ENCODE measurements at regions not wholly inside any gene's neighbourhood (a gene's known extent, or its start where the extent isn't known, plus 50 kb on each side); places are given as distances from the start of the nearest gene placed in this dataset.

DNA sequence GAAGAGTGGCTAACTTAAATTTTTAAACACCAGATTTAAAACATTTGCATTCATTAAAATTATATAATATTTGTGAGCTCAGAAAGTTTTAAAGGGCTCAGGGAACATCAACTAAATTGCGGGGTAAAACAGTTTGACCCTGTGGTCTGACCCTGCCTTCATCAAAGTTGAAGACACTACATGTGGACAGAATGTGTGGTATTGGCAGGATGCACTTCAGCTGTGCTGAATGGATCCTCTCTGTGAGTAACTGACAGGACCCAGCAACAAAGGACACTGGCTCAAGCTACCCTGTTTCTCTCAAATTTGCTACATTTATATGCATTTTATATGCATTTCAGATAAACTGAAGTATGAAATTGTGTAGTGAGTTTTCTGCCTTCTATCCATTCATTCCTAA, 288.5 kb downstream of the ZNF608 start:
- DNase-seq = no peak

DNA sequence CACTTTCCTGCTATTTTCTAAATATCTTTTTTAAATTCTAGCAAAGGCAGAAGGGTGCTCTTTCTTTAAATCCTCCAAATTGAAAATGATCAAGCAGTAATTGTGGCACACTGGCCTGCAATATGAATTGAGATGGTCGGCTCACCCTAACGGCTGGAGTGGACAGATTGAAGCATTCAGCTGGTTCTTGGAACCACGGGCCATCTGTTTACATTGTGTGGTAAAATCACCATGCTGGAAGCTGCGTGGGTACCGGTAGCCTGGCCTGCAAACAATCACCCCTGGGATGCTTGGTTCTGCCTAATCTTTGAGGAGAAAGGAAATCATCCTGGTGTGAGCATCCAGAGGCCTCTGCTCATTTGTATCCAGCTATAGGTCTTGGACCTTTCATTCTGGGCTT, 289.3 kb downstream of the ZNF608 start:
- no peak for DNase-seq

DNA sequence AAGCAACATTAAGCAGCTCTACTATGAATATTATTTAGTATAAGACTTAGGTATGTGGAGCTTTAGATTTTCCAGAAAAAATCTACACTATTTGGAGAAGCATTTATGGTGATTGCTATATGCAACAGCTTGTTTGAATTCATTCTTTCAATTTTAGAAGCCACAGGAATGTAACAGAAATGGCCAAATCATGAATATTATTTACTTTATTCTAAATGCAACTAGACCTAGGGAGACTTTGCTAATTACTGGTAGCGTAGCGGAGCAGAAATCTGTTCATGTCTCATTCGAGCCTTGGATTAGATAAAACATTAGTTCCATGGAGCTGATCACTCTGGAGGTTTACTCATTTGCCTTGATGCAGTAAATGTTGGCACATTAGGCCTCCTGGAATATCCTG, 290.2 kb downstream of the ZNF608 start:
- no peak for DNase-seq

DNA sequence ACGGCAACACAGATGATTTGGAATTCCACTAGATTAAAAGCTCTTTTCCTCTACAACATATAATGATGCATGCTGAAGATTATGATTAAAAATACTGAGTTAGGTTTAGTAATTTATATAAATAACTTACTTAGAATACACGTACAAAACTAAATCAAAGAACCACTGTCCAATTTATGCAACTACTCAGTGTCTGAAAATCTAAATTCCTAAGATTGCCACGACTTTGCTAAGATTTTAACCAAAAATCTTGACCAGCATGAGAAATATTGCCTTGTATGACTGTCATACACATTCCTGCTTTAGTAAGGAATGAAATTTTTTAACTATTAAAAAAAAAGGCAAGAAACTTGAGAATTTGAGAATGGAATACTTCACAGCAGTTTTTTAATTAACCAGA, 292.4 kb downstream of the ZNF608 start:
- DNase-seq = no peak

DNA sequence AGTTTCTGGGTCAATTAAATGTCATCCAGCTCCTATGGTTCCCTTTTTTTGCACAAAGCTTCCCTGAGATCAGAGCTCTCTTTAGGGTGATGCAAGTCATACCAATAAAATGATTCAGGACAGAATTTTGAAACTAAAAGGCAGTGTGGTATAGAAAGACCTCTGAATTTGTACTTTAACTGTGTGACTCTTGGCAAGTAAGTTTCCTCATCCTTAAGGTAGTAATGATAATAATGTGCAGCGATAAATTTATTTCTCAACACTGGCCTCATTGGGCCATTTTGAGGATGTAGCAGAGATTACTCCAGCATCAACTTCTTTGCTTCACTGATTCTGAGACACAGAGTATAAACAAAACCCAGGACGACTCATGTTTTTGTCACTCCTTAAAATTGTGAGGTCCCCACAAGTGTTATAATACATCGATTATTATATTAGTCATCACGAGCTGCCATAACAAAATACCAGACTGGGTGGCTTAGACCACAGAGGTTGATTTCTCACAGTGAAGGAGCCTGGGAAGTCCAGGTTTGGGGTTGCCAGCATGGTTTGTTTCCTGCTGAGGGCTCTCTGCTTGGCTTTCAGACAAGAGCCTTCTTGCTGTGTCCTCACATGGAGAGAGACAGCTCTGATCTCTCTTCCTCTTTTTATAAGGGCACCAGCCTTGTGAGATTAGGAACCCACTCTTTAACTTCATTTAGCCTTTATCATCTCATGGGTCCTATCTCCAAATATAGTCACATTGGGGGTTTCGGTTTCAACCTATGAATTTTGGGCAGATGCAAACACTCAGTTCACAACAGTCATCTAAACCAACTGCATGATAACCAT, 293.0 kb downstream of the ZNF608 start:
- no peak for DNase-seq

DNA sequence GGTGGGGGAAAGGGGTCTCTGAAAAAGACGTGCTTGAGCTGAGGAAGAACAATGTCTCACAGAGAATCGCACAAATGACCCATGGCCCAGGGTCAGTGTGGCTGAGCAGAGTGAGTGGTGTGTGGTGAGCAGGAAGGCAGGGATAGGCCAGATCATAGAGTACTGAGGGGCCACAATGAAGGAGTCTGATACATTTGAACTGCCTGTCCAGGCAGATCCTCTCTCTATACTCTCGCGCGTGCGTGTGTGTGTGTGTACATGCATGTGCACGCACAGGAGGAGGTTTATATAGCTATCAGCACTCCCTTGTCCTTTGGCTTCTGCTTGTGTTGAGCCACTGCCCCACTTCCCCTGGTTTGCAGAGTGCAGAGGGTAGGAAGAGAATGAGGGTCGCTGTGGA, 294.0 kb downstream of the ZNF608 start:
- DNase-seq = no peak

DNA sequence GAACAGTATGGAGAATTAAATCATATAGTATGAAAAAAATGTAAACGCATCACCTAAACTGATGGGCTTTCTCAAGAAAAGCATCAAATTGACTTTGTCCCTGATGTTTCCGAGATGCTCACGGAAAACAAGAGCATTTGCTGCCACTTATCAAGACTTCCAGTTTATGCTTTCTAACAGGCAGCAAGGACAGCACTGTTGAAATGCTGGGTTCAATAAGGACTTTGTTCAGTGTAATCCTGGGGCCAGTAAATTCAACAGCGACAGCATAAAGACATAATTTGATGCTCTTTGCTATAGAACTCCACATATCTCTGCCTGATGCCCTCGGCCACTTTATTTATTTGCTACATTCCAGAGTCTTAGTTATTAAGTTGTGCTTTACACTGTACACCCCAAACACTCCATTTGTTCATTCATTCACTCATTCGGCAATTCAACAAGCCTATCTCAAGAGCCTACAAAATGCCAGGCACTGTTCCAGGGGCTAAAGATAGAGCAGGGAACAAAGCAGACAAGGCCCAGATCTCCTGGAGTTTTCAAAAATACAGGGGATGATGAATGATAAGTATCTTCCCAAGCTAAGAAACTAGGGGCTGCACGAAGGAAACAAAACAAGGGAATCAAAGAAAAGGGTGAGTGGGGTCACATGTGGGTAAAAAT, 294.6 kb downstream of the ZNF608 start:
- no peak for DNase-seq

DNA sequence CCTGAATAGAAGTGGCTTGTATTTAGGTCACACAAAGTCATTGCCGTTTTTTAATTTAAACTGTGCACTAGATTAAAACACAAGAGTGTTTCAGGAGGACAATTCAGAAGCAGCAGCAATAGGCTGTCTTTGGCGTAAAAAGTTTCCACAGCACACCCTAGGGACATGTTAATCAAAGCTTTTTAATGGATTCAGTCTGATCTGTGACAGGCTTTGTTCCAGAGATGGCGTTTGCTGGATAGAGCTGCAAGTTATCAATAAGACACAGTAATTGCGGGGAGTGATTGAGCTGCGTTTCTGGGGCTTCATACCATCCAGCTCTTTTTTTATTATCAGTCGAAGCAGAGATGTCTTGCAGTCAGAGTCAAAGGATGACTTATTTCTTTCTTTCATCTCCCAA, 300.3 kb downstream of the ZNF608 start:
- no peak for DNase-seq

DNA sequence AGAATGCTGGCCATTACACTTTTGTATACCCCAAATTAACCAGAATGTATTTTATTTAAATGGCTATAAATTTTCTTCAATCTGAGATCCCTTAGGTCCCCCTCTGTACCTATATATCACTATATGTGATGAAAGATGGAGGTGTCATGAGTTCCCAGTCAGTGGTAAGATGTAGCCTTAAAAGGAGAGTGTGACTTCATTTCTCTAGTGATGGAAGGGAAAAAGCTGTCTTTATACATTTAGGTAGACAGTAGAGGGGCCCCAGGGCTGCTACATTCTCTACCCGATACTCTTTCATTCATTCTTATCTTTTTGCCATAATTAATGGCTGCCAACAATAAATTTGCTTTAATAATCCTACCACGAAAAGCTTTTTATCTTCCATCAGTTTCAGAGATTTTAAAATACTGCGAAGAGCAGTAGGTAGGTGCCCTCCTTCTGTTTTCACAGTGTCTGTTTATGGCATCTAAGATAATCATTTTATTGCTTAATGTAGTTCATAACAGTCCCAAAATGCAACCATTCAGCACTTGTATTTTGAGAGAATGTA, 301.3 kb downstream of the ZNF608 start:
- DNase-seq = no peak

DNA sequence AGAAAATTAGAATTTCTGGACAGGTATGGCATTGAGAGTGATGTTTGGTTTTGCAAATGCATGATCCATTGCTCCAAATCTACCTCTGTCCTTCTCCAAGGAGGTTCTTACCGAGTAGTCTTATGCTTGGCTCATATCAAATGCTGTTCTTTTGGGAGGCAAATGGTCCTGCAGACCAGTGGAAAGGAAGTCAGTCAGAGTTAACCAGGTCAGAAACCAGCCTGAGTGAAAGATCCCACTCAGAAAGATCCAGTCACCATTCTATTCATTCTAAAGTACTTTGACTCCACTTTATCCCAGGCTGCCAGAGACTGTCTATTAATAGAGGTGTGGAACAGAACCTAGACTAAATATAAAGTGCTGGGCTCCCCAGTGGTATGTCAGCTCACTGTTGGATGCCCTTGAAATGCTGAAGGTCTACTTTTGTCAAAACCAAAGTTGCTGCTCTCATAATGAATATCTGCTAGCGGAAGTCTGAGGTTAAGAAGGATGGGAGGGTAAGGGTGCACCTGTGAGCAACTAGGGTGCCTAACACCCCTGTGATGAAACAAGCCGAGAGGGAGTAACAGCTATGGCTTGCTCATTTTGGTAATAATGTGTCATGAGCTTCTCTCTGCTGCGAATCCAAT, 302.2 kb downstream of the ZNF608 start:
- DNase-seq = no peak

DNA sequence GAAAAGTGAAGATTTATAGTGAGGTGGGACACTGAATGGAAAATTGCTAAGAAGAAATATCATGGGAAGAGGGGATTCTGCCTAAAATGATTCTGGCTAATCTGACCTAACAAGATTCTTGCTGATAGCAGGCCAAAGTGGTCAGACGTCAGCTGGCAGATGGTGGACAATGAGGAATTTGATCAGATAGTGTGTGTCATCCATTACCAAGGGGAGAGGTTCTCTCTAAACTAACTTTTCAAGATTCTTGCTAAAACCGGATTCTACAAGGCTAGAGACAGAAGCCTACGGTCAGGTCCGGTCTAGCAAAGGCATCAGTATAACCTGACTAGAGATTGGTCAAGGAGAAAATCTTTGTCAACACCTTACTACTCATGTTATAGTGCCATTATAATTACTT, 306.0 kb downstream of the ZNF608 start:
- DNase-seq = no peak

DNA sequence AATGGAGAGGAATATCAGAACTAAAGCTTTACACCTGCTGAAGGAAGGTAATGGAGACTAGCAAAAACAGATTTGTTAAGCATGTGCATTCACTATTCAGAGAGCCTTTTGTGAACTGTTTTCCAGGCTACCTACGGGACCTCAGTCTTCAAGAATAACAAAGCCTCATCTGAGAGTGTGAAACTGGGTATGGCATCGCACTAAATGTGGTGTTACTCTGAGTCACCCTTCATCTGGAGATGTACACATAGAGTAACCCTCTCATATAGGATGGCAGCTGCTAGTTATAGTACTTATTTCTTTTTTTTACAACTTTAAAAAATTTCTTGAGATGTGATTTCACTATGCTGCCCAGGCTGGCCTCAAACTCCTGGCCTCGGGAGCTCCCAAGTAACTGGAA, 306.8 kb downstream of the ZNF608 start:
- DNase-seq = no peak

DNA sequence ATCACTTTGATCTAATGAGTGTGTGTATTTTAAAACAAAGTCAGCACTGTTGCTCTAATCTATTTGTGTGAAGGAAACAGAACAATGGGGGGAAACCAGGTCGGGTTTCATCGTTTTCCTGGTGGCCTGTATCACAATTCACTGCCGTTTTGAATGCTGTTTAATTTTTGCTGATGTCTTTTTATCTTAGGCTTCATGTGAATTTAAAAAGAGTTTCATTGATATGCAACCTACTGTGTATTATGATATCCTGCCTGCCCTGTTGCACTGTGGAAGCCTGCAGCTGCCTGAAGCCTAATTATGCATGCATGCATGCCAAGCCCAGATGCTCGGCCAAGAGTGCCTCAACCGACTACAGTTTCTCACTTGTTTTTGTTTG, 307.5 kb downstream of the ZNF608 start:
- peak; percentile 49 for DNase-seq

DNA sequence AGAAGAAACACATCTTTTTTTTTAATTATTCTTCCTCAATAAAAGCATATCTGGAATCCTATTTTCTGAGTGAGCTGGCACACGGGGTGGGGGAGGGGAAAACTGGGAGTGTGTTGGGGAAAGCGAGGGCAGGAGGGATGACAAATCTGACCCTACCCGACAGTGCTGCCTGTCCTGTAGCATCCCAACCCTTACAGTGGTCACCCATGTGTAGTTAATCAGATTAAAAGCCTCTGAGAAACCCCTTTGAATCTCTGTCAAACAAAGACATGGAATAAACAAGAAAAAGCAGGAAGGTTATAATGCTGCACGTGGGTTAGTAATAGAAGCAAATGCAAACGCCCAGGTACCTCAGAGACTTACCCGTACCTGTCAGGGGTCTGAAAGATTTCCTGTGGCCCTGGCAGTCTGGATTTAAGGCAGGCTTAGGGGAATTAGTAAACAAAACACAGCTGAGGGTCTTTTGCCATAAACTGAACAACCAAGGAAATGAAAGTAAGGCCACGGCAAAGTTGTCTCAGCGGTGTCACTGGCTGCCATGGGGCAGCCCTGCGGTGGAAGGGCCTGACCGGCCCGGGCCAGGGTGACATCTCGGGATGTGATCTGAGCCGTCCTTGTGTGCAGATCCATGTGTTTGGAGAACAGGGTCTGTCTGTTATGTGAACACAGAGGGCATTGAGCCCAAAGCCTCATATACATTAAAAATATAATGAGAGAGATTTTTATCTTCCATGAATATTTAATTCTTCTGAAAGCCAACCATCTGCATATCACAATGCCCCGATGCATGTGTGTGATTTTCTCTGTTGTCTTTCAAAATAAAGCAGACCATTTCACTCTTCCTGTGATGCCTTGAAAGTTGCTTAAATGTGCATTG, 308.2 kb downstream of the ZNF608 start:
- DNase-seq = no peak

DNA sequence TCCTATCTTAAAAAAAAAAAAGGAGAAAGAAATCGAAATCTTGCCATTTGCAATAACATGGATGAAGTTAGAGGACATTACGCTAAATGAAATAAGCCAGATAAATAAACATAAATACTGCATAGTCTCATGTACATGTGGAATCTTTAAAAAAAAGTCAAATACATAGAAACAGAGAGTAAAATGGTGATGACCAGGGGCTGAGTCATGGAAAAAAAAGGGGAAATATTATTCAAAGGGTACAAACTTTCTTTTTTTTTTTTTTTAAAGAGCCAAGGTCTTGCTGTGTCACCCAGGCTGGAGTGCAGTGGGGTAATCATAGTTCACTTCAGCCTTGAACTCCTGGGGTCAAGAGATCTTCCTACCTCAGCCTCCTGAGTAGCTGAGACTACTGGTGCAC, 310.1 kb downstream of the ZNF608 start:
- no peak for DNase-seq

DNA sequence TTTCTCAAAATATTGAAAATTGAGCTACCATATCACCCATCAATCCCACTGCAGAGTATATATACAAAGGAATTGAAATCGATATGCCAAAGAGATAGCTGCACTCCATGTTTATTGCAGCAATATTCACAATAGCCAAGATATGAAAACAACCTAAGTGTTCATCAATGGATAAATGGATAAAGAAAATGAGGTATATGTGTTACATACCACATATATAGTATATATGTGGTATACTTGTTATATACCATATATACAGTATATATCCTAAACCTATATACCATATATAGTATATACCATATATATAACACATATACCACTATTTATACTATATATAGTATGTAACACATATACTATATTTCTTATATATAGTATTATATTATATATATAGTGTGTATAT, 313.3 kb downstream of the ZNF608 start:
- DNase-seq = no peak

DNA sequence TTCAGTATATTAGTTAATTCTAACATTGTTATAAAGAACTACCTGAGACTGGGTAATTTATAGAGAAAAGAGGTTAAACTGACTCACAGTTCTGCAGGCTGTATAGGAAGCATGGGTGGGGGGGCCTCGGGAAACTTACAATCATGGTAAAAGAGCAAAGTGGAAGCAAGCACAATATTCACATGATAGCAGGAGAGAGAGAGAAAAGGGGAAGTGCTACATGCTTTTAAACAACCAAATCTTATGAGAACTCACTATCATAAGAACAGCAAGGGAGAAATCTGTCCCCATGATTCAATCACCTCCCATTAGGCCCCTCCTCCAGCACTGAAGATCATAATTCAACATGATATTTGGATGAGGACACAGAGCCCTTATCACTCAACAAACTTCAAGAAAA, 324.9 kb downstream of the ZNF608 start:
- no peak for DNase-seq

DNA sequence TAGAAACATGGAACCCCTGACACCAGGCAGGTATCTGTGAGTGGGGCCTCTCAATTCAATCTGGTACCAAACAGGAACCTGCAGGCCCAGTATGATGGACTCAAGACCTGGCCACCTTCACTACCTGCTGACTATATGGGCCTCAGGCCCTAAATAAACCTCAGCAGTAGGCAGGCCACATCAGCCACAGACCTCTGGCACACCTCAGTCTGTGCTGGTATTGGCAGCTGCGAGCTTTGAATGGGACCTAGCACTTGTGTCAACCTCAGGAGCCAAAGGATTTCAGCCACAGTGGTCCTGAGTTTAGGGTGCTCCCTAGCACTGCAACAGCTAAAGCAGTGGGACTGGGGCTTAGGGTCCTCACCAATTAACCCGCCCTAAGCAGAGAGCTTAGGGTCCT, 325.5 kb downstream of the ZNF608 start:
- DNase-seq = no peak

DNA sequence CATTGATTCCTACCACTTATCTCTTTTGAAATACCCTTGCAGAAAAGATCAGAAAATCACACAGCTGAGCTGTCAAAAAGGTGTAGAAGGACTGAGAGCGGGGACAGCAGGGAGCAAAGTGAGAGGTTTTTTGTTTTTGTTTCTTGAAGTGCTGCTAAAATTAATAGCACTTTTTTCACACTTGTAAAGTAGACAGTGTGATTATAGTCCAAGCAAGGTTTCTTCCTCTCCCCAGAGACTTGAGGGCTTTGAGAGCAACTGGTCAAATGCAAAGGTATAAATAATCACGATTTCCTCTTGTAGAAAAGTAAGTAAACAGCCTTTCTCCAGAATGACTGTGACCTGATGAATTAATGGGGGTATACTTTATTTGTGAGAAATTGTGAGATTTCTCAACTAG, 326.9 kb downstream of the ZNF608 start:
- no peak for DNase-seq

DNA sequence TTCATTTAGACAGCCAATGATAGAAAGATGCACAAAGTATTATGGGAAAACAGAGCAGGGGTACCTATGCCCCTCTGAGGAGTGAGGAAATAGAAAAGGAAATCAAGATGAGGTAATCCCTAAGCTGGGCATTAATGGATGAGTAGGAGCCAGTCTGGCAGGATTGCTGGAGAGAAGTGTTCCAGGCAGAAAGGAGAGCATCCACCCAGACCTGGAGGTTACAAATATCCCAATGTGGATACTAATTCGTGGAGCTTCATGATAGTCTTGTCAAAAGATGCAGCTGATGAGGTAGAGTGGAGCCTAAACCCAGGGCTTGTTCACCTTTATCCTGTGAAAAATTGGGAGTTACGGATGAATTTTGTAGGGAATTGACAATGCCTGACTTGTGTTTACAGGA, 328.0 kb downstream of the ZNF608 start:
- DNase-seq = no peak

DNA sequence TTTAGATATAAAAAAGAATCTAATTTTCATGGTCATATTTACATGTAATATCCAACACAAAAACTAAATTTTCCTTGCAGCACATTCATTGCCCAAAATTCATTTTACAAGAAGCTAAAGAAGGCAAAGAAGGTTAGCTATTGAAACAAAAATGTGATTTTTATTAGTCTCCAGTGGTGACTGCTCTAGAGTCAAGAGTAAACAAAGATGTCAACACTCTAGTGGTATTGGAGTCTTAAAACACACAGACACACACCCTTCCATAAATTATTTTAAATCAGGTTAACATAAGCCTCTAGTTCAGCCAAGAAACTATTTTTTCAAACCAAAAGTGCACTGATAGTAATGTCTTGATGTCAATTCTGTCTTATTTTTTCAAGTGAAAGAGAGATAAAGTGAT, 329.2 kb downstream of the ZNF608 start:
- DNase-seq = no peak

DNA sequence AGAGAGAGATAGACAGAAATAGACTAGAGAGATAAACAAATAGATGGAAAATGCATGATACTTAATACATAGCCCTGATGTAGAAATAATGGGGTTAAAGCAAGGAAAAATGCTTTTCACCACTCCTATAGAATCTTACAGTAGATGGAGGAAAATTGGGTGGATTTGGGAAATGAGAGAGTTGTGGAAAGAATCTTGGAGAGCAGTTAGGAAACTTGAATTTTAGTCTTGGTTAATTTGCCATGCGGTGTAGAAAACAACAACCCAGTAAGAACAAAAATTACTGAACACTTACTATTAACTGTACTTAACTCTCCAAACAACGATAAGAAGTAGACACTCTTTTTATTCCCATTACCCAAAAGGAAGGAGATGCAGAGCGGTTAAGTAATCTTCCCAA, 329.8 kb downstream of the ZNF608 start:
- DNase-seq = no peak

DNA sequence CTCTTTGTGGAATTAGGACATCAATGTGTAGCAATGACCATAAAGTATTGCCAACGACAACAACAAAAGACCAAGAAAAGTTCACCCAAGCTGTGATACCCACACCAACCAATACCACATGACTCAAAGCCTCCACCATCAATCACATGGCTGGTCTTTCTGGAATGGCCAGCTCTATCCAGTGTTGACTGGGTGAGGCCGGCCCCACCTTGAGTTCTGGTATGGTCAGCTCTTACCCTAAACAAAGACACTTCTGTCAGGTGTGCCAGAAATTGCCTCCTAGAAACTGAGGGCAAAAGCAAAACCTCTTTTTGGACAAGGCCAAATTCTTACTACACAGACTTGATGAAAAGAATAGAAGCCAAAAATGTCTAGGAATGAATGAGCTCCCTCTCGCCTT, 331.5 kb downstream of the ZNF608 start:
- no peak for DNase-seq

Data from left hindlimb (tissue), 1 donor.